Ascending aorta (tissue), 2 donors: ENCODE measurements at regions not wholly inside any gene's neighbourhood (a gene's known extent, or its start where the extent isn't known, plus 50 kb on each side); places are given as distances from the start of the nearest gene placed in this dataset.

Source experiments
- DNase-seq, 2 donors: peaks; one replicate each; pipeline ENCODE4 v3.0.0-alpha.2; 2019; ENCODE audit warnings: low spot score in 2 of 2
- H3K27ac ChIP-seq, 2 donors: fragments of 200-600 bp; sonication (generic); one replicate each; pipeline ENCODE4 v1.5.1; 2016 to 2017; ENCODE audit warnings: mild to moderate bottlenecking in 1 of 2
- H3K27me3 ChIP-seq: fragments of 200-600 bp; sonication (generic); one replicate; pipeline ENCODE4 v1.5.1; 2017
- H3K36me3 ChIP-seq, 2 donors: fragments of 200-600 bp; sonication (generic); one replicate each; pipeline ENCODE4 v1.5.1; 2016
- H3K4me1 ChIP-seq, 2 donors: fragments of 200-600 bp; sonication (generic); one replicate each; pipeline ENCODE4 v1.5.1; 2016 to 2017; ENCODE audit warnings: mild to moderate bottlenecking in 1 of 2
- H3K4me3 ChIP-seq, 2 donors: fragments of 200-600 bp; sonication (generic); one replicate each; pipeline ENCODE4 v1.5.1; 2016 to 2017; ENCODE audit warnings: mild to moderate bottlenecking in 1 of 2
- H3K9me3 ChIP-seq, 2 donors: fragments of 200-600 bp; sonication (generic); one replicate each; pipeline ENCODE4 v1.5.1; 2016
- intact Hi-C: fragments of 100-400 bp; cut with DNase I; formaldehyde crosslinking; loops from one replicate; pipeline ENCODE4 v1.15.1; 2023
- TF ChIP-seq, protein P1 (sequence below), 3 experiments: fragments of 200-600 bp in 2 of 3; fragments of 450-650 bp in 1 of 3; sonication (generic) in 2 of 3; IDR thresholded peaks; one replicate each; pipeline ENCODE4 v1.5.1; 2016 to 2019; ENCODE audit warnings: antibody characterized with exemption in 3 of 3, mild to moderate bottlenecking in 1 of 3, moderate library complexity in 1 of 3

DNA sequence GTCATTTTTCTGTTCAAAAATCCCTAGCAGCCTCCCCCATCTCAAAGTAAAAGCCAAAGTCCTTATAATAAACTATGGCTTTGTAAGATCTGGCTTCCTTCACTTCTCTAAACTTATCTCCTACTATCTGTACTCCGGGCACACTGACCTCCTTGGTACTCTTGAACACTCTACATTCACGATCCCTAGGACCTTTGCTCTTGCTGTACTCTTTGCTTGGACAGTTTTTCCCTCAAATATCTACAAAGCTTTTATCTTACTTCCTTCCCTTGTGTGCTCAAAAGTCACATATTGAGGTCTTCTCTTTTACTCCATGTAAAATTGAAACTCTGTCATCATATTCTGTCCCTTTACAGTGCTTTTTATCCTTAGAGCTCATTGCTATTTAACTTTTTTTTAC is 616.6 kb downstream of the IRS1 start:
- Histone ChIP-seq H3K4me1 (peaks cover 0 to 3% of the 10 kb centered on the region in 2 donors), H3K27me3 (no peaks in the 10 kb centered on the region), H3K4me3 (no peak overlapping the region), H3K27ac (no peak overlapping the region), H3K36me3 (no peaks in the 10 kb centered on the region), H3K9me3 (peaks cover 0 to 8% of the 10 kb centered on the region in 2 donors)
- TF ChIP-seq, protein P1, sequence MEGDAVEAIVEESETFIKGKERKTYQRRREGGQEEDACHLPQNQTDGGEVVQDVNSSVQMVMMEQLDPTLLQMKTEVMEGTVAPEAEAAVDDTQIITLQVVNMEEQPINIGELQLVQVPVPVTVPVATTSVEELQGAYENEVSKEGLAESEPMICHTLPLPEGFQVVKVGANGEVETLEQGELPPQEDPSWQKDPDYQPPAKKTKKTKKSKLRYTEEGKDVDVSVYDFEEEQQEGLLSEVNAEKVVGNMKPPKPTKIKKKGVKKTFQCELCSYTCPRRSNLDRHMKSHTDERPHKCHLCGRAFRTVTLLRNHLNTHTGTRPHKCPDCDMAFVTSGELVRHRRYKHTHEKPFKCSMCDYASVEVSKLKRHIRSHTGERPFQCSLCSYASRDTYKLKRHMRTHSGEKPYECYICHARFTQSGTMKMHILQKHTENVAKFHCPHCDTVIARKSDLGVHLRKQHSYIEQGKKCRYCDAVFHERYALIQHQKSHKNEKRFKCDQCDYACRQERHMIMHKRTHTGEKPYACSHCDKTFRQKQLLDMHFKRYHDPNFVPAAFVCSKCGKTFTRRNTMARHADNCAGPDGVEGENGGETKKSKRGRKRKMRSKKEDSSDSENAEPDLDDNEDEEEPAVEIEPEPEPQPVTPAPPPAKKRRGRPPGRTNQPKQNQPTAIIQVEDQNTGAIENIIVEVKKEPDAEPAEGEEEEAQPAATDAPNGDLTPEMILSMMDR (IDR thresholded peaks at IDR 0.05), result no peak
- intact Hi-C loops, result no loop called here
- DNase-seq, result no peak

DNA sequence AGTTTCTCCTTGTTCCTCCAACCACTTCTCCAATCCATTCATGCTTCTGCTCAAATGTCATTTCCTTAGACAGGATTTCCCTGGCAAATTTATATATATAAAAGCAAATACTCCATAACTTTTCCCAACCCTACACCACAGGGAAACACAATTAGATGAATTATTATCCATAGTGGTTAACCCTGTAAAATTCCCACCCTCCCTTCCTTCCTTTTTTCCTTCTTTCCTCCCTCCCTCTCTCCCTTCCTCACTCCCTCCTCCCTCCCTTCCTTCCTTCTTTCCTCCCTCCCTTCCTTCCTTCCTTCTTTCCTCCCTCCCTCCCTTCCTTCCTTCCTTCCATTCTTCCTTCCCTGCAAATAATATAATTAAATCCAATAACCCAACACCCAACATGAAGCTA is 617.7 kb downstream of the IRS1 start:
- intact Hi-C loops, result no loop called here
- TF ChIP-seq, protein P1 (IDR thresholded peaks at IDR 0.05), result no peak
- peaks cover 0 to 8% of the 10 kb centered on the region in 2 donors for H3K9me3 ChIP-seq
- H3K36me3 ChIP-seq, result no peaks in the 10 kb centered on the region
- no peak overlapping the region for H3K4me3 ChIP-seq
- H3K27me3 ChIP-seq, result no peaks in the 10 kb centered on the region
- DNase-seq, result no peak
- peaks cover 0 to 3% of the 10 kb centered on the region in 2 donors for H3K4me1 ChIP-seq
- H3K27ac ChIP-seq, result no peak overlapping the region

DNA sequence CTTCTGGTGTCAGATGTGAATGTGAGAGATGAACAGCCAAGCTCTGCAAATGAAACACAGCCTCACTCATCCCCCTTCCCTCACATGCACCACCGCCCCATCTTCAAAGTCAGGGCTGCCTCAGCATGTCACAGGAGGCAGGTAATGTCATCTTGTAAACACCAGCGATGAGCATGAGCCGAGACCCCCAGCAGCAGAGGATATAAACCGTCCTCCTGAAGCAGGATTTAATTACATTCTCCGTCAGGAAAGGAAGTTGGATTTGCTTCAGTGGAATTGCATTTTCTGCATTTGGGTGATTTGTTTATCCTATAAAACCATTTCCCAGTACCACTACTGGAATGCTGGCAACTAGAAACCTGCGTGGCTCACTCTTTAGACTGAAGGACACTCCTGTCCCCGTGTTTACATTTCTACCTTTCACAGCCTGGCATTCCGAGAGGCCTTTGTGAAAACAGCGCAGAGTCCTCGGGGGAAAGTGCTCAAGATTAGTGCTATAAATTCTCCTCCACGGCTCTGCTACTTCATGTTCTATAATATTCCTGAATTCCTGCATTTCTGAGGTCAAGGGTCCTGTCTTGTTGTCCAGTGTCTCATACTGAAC is 619.2 kb downstream of the IRS1 start:
- Histone ChIP-seq H3K27ac (no peak overlapping the region), H3K4me3 (no peak overlapping the region), H3K27me3 (no peaks in the 10 kb centered on the region), H3K4me1 (peaks cover 0 to 3% of the 10 kb centered on the region in 2 donors), H3K9me3 (peaks cover 0 to 8% of the 10 kb centered on the region in 2 donors), H3K36me3 (no peaks in the 10 kb centered on the region)
- no peak for DNase-seq
- intact Hi-C loops, result no loop called here
- TF ChIP-seq, protein P1 (IDR thresholded peaks at IDR 0.05), result no peak

DNA sequence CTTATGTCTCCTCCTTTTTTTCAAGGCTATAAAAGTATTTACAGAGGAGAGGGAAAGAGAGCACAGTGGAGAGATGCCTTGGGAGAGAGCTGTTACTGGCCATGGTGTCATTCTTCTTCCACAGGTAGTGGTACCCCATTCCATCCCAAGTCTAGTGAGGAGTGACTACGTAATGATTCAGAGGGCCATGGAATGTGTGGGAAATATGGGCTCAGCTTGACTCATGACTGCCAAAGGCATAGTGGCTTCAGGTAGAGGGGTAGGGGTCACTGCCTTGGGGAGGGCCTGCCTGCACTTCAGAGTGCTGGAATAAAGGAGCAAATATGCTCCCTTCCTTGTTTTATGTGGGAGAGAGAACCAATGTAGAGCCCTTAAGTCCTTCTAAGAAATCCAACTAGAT is 620.6 kb downstream of the IRS1 start:
- no peak for DNase-seq
- no peaks in the 10 kb centered on the region for H3K27me3 ChIP-seq
- H3K4me1 ChIP-seq, result no peaks in the 10 kb centered on the region
- no peak overlapping the region for H3K4me3 ChIP-seq
- no peaks in the 10 kb centered on the region for H3K36me3 ChIP-seq
- intact Hi-C loops, result no loop called here
- H3K27ac ChIP-seq, result no peak overlapping the region
- TF ChIP-seq, protein P1 (IDR thresholded peaks at IDR 0.05), result no peak
- peaks cover 0 to 8% of the 10 kb centered on the region in 2 donors for H3K9me3 ChIP-seq

DNA sequence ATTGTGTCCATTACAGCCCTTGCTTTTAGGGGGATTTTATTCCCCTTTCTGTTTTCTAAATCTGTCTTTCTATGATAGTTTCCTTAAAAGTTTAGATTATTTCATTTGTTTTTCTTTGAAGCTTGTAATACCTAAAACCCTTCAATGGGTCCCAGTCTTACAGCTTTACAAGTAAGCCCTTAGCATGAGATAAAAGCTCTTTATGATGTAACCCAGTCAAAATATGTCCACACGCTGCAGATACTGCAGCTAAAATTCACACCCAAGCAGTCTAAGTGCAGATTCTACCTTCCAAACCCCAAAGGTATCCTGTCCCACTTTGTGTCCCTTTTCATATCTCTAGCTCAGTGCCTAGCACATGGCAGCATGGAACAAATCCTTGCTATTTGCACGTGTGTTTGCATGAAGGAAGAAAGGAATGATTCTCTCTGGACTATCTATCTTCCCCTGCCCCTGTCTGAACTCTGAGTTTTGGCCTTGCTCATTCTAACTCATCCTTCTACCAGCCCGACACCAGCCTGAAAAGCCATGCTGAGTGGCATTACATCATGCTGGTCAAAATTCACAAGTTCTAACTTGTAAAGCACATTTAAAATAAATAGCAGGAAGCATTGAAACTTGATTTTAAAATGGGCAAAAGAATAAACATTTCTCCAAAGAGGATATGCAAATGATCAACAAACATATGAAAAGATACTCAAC is 623.2 kb downstream of the IRS1 start:
- TF ChIP-seq, protein P1 (IDR thresholded peaks at IDR 0.05), result no peak
- peaks cover 0 to 8% of the 10 kb centered on the region in 2 donors for H3K9me3 ChIP-seq
- H3K27me3 ChIP-seq, result no peaks in the 10 kb centered on the region
- intact Hi-C loops, result no loop called here
- H3K4me3 ChIP-seq, result no peak overlapping the region
- no peaks in the 10 kb centered on the region for H3K36me3 ChIP-seq
- H3K4me1 ChIP-seq, result no peaks in the 10 kb centered on the region
- no peak for DNase-seq
- no peak overlapping the region for H3K27ac ChIP-seq
